ENCODE measurements at regions not wholly inside any gene's neighbourhood (a gene's known extent, or its start where the extent isn't known, plus 50 kb on each side); places are given as distances from the start of the nearest gene placed in this dataset.

GRCh38 chr5:133867851-133868545, 100.4 kb downstream of the C5orf15 start:
- no peak overlapping the region for H4K8ac ChIP-seq (replicated peaks; ENCODE audit: insufficient read length, low read depth, low read length)
- no peak overlapping the region for H2BK120ac ChIP-seq (ENCODE audit: low read depth, low read length, poor library complexity, severe bottlenecking)
- H2BK12ac ChIP-seq (ENCODE audit: insufficient read length, low read depth, low read length), result no peak overlapping the region
- H3K27ac ChIP-seq (ENCODE audit: insufficient read length, low read depth, low read length), result no peak overlapping the region
- H3K18ac ChIP-seq (ENCODE audit: insufficient read length, low read depth, low read length), result no peak overlapping the region
- Mint-ChIP-seq H3K4me1 (peaks cover 4% of the 10 kb centered on the region in 2 experiments; a peak in 2 of 4 replicates), H3K27me3 (ENCODE audit: low read depth) (peaks cover 11% of the 10 kb centered on the region), H3K4me3 (no peak overlapping the region), H3K9me3 (no peaks in the 10 kb centered on the region), H3K27ac (no peak overlapping the region; a peak in 1 of 7 replicates), H3K36me3 (ENCODE audit: insufficient read depth in 1 of 3, low read depth in 3 of 3) (no peaks in the 10 kb centered on the region)
- no peak overlapping the region for H4K5ac ChIP-seq (ENCODE audit: insufficient read length, low read depth, low read length)
- TF ChIP-seq, protein P1, sequence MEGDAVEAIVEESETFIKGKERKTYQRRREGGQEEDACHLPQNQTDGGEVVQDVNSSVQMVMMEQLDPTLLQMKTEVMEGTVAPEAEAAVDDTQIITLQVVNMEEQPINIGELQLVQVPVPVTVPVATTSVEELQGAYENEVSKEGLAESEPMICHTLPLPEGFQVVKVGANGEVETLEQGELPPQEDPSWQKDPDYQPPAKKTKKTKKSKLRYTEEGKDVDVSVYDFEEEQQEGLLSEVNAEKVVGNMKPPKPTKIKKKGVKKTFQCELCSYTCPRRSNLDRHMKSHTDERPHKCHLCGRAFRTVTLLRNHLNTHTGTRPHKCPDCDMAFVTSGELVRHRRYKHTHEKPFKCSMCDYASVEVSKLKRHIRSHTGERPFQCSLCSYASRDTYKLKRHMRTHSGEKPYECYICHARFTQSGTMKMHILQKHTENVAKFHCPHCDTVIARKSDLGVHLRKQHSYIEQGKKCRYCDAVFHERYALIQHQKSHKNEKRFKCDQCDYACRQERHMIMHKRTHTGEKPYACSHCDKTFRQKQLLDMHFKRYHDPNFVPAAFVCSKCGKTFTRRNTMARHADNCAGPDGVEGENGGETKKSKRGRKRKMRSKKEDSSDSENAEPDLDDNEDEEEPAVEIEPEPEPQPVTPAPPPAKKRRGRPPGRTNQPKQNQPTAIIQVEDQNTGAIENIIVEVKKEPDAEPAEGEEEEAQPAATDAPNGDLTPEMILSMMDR (conservative IDR thresholded peaks at IDR 0.05), result no peak
- no peak overlapping the region for H3K23ac ChIP-seq (ENCODE audit: insufficient read length, low read depth, low read length)
- H2BK15ac ChIP-seq (ENCODE audit: low read depth, low read length), result no peak overlapping the region
- no peak overlapping the region for H4K91ac ChIP-seq (ENCODE audit: insufficient read length, low read depth, low read length)
- H3K9ac ChIP-seq (ENCODE audit: extremely low read depth, insufficient read length, low read length), result no peak overlapping the region
- no peak overlapping the region; the same call in 1 of the 2 replicates for H3K14ac ChIP-seq (ENCODE audit: insufficient read depth, low read length)
- WGBS (ENCODE audit: extremely low coverage, insufficient read length, low lambda C conversion rate), result no CpG with 5 or more reads among the region's 10 CpGs
- no peaks in the 10 kb centered on the region for H3K4me1 ChIP-seq (ENCODE audit: insufficient read depth, low read length)
- H3K23me2 ChIP-seq (ENCODE audit: insufficient read length, low read depth, low read length, poor library complexity, severe bottlenecking), result no peaks in the 10 kb centered on the region
- DNase-seq, result no peak
- no peak overlapping the region for H2BK5ac ChIP-seq (ENCODE audit: insufficient read length, low read length)
- H2AK5ac ChIP-seq (ENCODE audit: insufficient read length, low read length), result no peak overlapping the region
- no peak overlapping the region for H2AFZ ChIP-seq (ENCODE audit: low read length)
- no peaks in the 10 kb centered on the region for H3K27me3 ChIP-seq (ENCODE audit: insufficient read depth, low read length)
- H3T11ph ChIP-seq (ENCODE audit: low read length), result no peak overlapping the region
- no peaks in the 10 kb centered on the region for H4K20me1 ChIP-seq (ENCODE audit: control insufficient read depth, insufficient read depth, insufficient read length)
- no peak overlapping the region for H3K4ac ChIP-seq (ENCODE audit: low read depth, low read length)
- H3K79me2 ChIP-seq (ENCODE audit: insufficient read depth, low read length), result no peaks in the 10 kb centered on the region
- no peaks in the 10 kb centered on the region for H3K9me3 ChIP-seq (ENCODE audit: control insufficient read depth, low read depth, low read length)
- H3K4me2 ChIP-seq (ENCODE audit: insufficient read depth, insufficient read length, low read length), result no peak overlapping the region
- H2BK20ac ChIP-seq (ENCODE audit: low read depth, low read length, poor library complexity, severe bottlenecking), result no peak overlapping the region
- H3K79me1 ChIP-seq (ENCODE audit: insufficient read depth, low read depth, low read length, poor library complexity, severe bottlenecking), result no peaks in the 10 kb centered on the region
- no peak overlapping the region for H3K56ac ChIP-seq (ENCODE audit: insufficient read length, low read depth, low read length)
